ENCODE measurements at regions not wholly inside any gene's neighbourhood (a gene's known extent, or its start where the extent isn't known, plus 50 kb on each side); places are given as distances from the start of the nearest gene placed in this dataset.

DNA sequence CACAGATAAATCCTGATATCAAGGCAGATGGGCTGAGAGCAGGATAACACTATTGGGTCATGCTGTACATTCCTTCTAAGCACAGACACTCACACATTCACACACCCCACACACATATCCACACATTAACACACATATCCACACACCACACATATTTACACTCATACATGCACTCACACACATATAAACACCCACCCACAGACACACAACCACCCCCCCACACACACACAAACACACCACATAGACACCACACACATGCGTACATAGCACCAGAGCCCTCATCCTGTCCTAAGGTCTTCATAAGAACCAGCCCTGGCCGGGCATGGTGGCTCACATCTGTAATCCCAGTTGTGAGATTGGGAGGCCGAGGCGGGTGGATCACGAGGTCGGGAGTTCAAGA is 322.3 kb upstream of the ADCY2 start:
- no peak overlapping the region for H3K4ac ChIP-seq (replicated peaks; ENCODE audit: insufficient read length, low read depth, low read length)
- H3K23ac ChIP-seq (ENCODE audit: insufficient read length) = no peak overlapping the region
- H3K4me3 ChIP-seq (ENCODE audit: extremely low read depth in 1 of 4, insufficient read depth in 2 of 4, low read depth in 3 of 4, low read length in 4 of 4) = no peak overlapping the region
- ChIA-PET CTCF (ENCODE audit: partially characterized antibody) (interaction anchor here (1.1 kb wide), 1 partner anchor 391 kb away, joined by 3 read pairs; no protein-coding TSS in a partner anchor), POLR2A (ENCODE audit: partially characterized antibody) (no interaction called here)
- no peak overlapping the region for H3K27ac ChIP-seq (ENCODE audit: low read depth, low read length)
- H3K14ac ChIP-seq (ENCODE audit: insufficient read length) = no peak overlapping the region
- H3K9ac ChIP-seq (replicated peaks in 1 of 4; ENCODE audit: extremely low read depth in 1 of 4, low read depth in 3 of 4, low read length in 3 of 4) = no peak overlapping the region
- WGBS, 2 experiments (ENCODE audit: extremely low coverage in 1 of 2, insufficient coverage in 1 of 2, insufficient read length in 1 of 2, insufficient replicate concordance in 2 of 2, low coverage in 1 of 2, low lambda C conversion rate in 2 of 2, missing lambda C conversion rate in 1 of 2) = 96% methylated on average over 6 of the region's 6 CpGs; no CpG with 5 or more reads in 1 of the 2 experiments
- no peaks in the 10 kb centered on the region for H3K79me2 ChIP-seq (ENCODE audit: control insufficient read depth in 1 of 2, insufficient read depth in 2 of 2, low read length in 2 of 2)
- no peak overlapping the region for H4K5ac ChIP-seq (ENCODE audit: insufficient read length, low read depth, low read length)
- no peak overlapping the region for H2AK5ac ChIP-seq (ENCODE audit: low read depth, low read length)
- H2BK5ac ChIP-seq (ENCODE audit: low read depth, low read length) = no peak overlapping the region
- no peak overlapping the region for H3K4me2 ChIP-seq (ENCODE audit: insufficient read depth in 1 of 2, low read depth in 2 of 2, low read length in 2 of 2)
- H3K36me3 ChIP-seq (ENCODE audit: control insufficient read depth in 2 of 4, insufficient read depth in 4 of 4, low read length in 3 of 4) = no peaks in the 10 kb centered on the region
- no peaks in the 10 kb centered on the region for H3K79me1 ChIP-seq (ENCODE audit: low read depth, low read length)
- H3K18ac ChIP-seq (ENCODE audit: extremely low read depth, low read length) = no peak overlapping the region
- no peaks in the 10 kb centered on the region; the same call in 1 of the 2 replicates for H3K23me2 ChIP-seq (ENCODE audit: low read depth, low read length)
- TF ChIP-seq RAD21 (IDR thresholded peaks at IDR 0.05 in 1 of 2, conservative IDR thresholded peaks at IDR 0.05 in 1 of 2; ENCODE audit: low read depth in 2 of 2, low read length in 2 of 2) (no peak), EZH2 (IDR thresholded peaks at IDR 0.05; ENCODE audit: low read depth, low read length, severe bottlenecking) (no peak), CREB1 (IDR thresholded peaks at IDR 0.05) (no peak), BCL11A (IDR thresholded peaks at IDR 0.05; ENCODE audit: low read depth in 2 of 2, low read length in 2 of 2) (no peak)
- TF ChIP-seq, protein P1, sequence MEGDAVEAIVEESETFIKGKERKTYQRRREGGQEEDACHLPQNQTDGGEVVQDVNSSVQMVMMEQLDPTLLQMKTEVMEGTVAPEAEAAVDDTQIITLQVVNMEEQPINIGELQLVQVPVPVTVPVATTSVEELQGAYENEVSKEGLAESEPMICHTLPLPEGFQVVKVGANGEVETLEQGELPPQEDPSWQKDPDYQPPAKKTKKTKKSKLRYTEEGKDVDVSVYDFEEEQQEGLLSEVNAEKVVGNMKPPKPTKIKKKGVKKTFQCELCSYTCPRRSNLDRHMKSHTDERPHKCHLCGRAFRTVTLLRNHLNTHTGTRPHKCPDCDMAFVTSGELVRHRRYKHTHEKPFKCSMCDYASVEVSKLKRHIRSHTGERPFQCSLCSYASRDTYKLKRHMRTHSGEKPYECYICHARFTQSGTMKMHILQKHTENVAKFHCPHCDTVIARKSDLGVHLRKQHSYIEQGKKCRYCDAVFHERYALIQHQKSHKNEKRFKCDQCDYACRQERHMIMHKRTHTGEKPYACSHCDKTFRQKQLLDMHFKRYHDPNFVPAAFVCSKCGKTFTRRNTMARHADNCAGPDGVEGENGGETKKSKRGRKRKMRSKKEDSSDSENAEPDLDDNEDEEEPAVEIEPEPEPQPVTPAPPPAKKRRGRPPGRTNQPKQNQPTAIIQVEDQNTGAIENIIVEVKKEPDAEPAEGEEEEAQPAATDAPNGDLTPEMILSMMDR (IDR thresholded peaks at IDR 0.05; ENCODE audit: control extremely low read depth in 1 of 3, insufficient read depth in 1 of 3, low read depth in 1 of 3, low read length in 3 of 3) = no peak
- DNase-seq (ENCODE audit: low read depth in 1 of 2, low spot score in 2 of 2) = no peak
- no peak overlapping the region for H2BK15ac ChIP-seq (ENCODE audit: low read length)
- FAIRE-seq = no peak
- no peak overlapping the region for H4K8ac ChIP-seq (ENCODE audit: extremely low read depth, insufficient read depth, low read length)
- H2BK12ac ChIP-seq (ENCODE audit: low read depth, low read length) = no peak overlapping the region
- no peak overlapping the region for H3K56ac ChIP-seq (replicated peaks; ENCODE audit: insufficient read length, low read depth, low read length)
- no peaks in the 10 kb centered on the region for H4K20me1 ChIP-seq (replicated peaks in 1 of 2; ENCODE audit: control insufficient read depth in 1 of 2, insufficient read depth in 2 of 2, low read length in 2 of 2)
- peaks cover 0 to 8% (median 3%) of the 10 kb centered on the region in 4 experiments; a peak in 4 of 7 replicates for H3K4me1 ChIP-seq (replicated peaks in 1 of 4; ENCODE audit: control insufficient read depth in 3 of 4, insufficient read depth in 4 of 4, low read length in 3 of 4)
- H3K9me3 ChIP-seq (ENCODE audit: insufficient read depth in 2 of 2, low read depth in 1 of 2, low read length in 1 of 2) = no peaks in the 10 kb centered on the region
- H2AFZ ChIP-seq (ENCODE audit: low read length) = no peak overlapping the region
- H2BK20ac ChIP-seq (ENCODE audit: low read length) = no peak overlapping the region
- H3K27me3 ChIP-seq (replicated peaks in 1 of 4; ENCODE audit: control insufficient read depth in 3 of 4, extremely low read depth in 1 of 4, insufficient read depth in 3 of 4, low read length in 3 of 4) = no peaks in the 10 kb centered on the region
- H4K91ac ChIP-seq (replicated peaks; ENCODE audit: insufficient read length, low read length) = no peak overlapping the region
- no peak overlapping the region for H2BK120ac ChIP-seq (replicated peaks; ENCODE audit: low read depth, low read length)

All from H1 (cell line).